ENCODE measurements at regions not wholly inside any gene's neighbourhood (a gene's known extent, or its start where the extent isn't known, plus 50 kb on each side); places are given as distances from the start of the nearest gene placed in this dataset.

GRCh38 chr22:48872271-48873190 lies 955.1 kb downstream of the BRD1 start:
- ATAC-seq (no peak), DNase-seq (ENCODE audit: low spot score) (no peak), FAIRE-seq (no peak)
- Histone ChIP-seq H3K36me3 (replicated peaks in 1 of 2; ENCODE audit: control insufficient read depth in 1 of 2, insufficient read depth in 2 of 2, low read length in 2 of 2) (no peaks in the 10 kb centered on the region), H3K4me1 (ENCODE audit: insufficient read depth, low read length) (no peaks in the 10 kb centered on the region), H3K9me3 (ENCODE audit: low read length) (no peaks in the 10 kb centered on the region), H3K27ac (ENCODE audit: extremely low read length, insufficient read depth, low read length) (no peak overlapping the region), H3K79me2 (ENCODE audit: insufficient read depth, low read length) (no peaks in the 10 kb centered on the region), H2AFZ (ENCODE audit: low read length) (no peak overlapping the region), H3K4me2 (ENCODE audit: low read depth, low read length) (no peak overlapping the region), H3K9ac (ENCODE audit: insufficient read depth, low read depth, low read length) (no peak overlapping the region), H3K27me3 (ENCODE audit: control insufficient read depth in 1 of 2, insufficient read depth in 2 of 2, low read length in 2 of 2) (peaks cover 5 to 28% of the 10 kb centered on the region in 2 experiments; a peak in 3 of 5 replicates), H4K20me1 (ENCODE audit: insufficient read depth, low read length) (no peaks in the 10 kb centered on the region), H3K4me3 (replicated peaks in 1 of 3; ENCODE audit: insufficient read depth in 1 of 3, low read depth in 2 of 3, low read length in 3 of 3) (no peak overlapping the region)
- BruUV-seq (replicated peaks): no TSS peak
- intact Hi-C loops (cut with micrococcal nuclease; ENCODE audit: unreplicated experiment): no loop called here
- in situ Hi-C loops (cut with HindIII; ENCODE audit: extremely low pct_ligation_motif_present, low pct_unique_long_range_greater_than_20kb): no loop called here
- TF ChIP-seq ZNF513 (CRISPR knock-in tag; conservative IDR thresholded peaks at IDR 0.05) (no peak), CHCHD3 (CRISPR knock-in tag; IDR thresholded peaks at IDR 0.05) (no peak), TMF1 (CRISPR knock-in tag; IDR thresholded peaks at IDR 0.05; ENCODE audit: low read depth) (no peak), HMGA1 (CRISPR knock-in tag; conservative IDR thresholded peaks at IDR 0.05) (no peak)
- TF ChIP-seq, protein P1, sequence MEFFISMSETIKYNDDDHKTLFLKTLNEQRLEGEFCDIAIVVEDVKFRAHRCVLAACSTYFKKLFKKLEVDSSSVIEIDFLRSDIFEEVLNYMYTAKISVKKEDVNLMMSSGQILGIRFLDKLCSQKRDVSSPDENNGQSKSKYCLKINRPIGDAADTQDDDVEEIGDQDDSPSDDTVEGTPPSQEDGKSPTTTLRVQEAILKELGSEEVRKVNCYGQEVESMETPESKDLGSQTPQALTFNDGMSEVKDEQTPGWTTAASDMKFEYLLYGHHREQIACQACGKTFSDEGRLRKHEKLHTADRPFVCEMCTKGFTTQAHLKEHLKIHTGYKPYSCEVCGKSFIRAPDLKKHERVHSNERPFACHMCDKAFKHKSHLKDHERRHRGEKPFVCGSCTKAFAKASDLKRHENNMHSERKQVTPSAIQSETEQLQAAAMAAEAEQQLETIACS (CRISPR knock-in tag; IDR thresholded peaks at IDR 0.05): no peak
- TF ChIP-seq, protein P2, sequence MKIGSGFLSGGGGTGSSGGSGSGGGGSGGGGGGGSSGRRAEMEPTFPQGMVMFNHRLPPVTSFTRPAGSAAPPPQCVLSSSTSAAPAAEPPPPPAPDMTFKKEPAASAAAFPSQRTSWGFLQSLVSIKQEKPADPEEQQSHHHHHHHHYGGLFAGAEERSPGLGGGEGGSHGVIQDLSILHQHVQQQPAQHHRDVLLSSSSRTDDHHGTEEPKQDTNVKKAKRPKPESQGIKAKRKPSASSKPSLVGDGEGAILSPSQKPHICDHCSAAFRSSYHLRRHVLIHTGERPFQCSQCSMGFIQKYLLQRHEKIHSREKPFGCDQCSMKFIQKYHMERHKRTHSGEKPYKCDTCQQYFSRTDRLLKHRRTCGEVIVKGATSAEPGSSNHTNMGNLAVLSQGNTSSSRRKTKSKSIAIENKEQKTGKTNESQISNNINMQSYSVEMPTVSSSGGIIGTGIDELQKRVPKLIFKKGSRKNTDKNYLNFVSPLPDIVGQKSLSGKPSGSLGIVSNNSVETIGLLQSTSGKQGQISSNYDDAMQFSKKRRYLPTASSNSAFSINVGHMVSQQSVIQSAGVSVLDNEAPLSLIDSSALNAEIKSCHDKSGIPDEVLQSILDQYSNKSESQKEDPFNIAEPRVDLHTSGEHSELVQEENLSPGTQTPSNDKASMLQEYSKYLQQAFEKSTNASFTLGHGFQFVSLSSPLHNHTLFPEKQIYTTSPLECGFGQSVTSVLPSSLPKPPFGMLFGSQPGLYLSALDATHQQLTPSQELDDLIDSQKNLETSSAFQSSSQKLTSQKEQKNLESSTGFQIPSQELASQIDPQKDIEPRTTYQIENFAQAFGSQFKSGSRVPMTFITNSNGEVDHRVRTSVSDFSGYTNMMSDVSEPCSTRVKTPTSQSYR (CRISPR knock-in tag; IDR thresholded peaks at IDR 0.05; ENCODE audit: borderline replicate concordance): no peak
- WGBS (ENCODE audit: low lambda C conversion rate): 36% methylated on average over 19 of the region's 21 CpGs
- ChIA-PET CTCF (ENCODE audit: low intra/inter-chr PET ratio, low total read pairs) (no interaction called here), POLR2A (no interaction called here)

Measured in HepG2 (cell line).